Tibial nerve (tissue), 3 donors: ENCODE measurements at regions not wholly inside any gene's neighbourhood (a gene's known extent, or its start where the extent isn't known, plus 50 kb on each side); places are given as distances from the start of the nearest gene placed in this dataset.

ENCODE experiments used
- POLR2A ChIP-seq, 2 donors: fragments of 450-650 bp; IDR thresholded peaks; one replicate each; pipeline ENCODE4 v1.6.1; 2017; ENCODE audit warnings: antibody characterized with exemption in 2 of 2, mild to moderate bottlenecking in 2 of 2, moderate library complexity in 2 of 2
- TF ChIP-seq, protein P1 (sequence below), 5 experiments: fragments of 200-600 bp in 3 of 5; fragments of 450-650 bp in 2 of 5; sonication (generic) in 3 of 5; IDR thresholded peaks; one replicate each; pipeline ENCODE4 v1.5.1; 2016 to 2019; ENCODE audit warnings: antibody characterized with exemption in 5 of 5, mild to moderate bottlenecking in 3 of 5, moderate library complexity in 2 of 5

DNA sequence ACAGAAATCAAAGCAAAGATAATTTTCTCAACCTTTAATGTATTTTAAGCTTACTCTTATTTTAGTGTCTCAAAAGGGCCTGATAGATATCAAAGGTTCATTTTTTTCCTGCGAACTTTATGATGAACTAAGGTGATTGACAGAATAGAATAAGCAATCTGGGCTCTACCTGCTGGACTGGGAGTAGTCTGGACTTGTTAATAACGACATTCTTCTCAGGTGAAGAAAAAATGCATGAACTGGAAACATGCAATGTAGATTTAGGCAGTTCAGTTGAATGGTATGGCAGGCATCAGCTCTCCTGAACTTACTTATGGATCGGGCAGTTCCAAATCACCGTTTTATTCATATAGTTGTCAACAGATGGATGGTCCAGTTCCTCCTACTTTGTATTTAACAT lies 189.7 kb upstream of the ZBTB20 start:
- TF ChIP-seq, protein P1, sequence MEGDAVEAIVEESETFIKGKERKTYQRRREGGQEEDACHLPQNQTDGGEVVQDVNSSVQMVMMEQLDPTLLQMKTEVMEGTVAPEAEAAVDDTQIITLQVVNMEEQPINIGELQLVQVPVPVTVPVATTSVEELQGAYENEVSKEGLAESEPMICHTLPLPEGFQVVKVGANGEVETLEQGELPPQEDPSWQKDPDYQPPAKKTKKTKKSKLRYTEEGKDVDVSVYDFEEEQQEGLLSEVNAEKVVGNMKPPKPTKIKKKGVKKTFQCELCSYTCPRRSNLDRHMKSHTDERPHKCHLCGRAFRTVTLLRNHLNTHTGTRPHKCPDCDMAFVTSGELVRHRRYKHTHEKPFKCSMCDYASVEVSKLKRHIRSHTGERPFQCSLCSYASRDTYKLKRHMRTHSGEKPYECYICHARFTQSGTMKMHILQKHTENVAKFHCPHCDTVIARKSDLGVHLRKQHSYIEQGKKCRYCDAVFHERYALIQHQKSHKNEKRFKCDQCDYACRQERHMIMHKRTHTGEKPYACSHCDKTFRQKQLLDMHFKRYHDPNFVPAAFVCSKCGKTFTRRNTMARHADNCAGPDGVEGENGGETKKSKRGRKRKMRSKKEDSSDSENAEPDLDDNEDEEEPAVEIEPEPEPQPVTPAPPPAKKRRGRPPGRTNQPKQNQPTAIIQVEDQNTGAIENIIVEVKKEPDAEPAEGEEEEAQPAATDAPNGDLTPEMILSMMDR (IDR thresholded peaks at IDR 0.05): no peak
- TF ChIP-seq POLR2A (IDR thresholded peaks at IDR 0.05): no peak
